Keratinocyte (primary cell): ENCODE measurements at regions not wholly inside any gene's neighbourhood (a gene's known extent, or its start where the extent isn't known, plus 50 kb on each side); places are given as distances from the start of the nearest gene placed in this dataset.

Experiments used
- DNase-seq: peaks from one replicate; pipeline ENCODE4 v3.0.0-alpha.2; 2011; ENCODE audit warnings: low read depth, missing footprints, low spot score
- FAIRE-seq: peaks from 2 replicates; lab custom pipeline; 2011; peaks lifted over from hg19 to GRCh38; lab: Jason Lieb, UNC
- H2AFZ ChIP-seq: 2 replicates; pipeline ENCODE4 v1.6.0; 2012; ENCODE audit warnings: low read length, control low read depth, inconsistent platforms; ENCODE audit not compliant: control insufficient read depth
- H3K27ac ChIP-seq: 2 replicates; pipeline ENCODE4 v1.5.1; 2011; ENCODE audit warnings: low read length; ENCODE audit not compliant: control insufficient read depth, insufficient read depth
- H3K27me3 ChIP-seq: 3 replicates; pipeline ENCODE4 v1.6.0; 2011; ENCODE audit warnings: low read length; ENCODE audit not compliant: control insufficient read depth, insufficient read depth; ENCODE audit errors: extremely low read depth
- H3K36me3 ChIP-seq, 2 experiments: 2 replicates in 1 of 2; 3 replicates in 1 of 2; pipeline ENCODE4 v1.5.1; 2011; ENCODE audit warnings: low read length in 2 of 2, mild to moderate bottlenecking in 1 of 2; ENCODE audit not compliant: control insufficient read depth in 2 of 2, insufficient read depth in 2 of 2; ENCODE audit errors: extremely low read depth in 1 of 2
- H3K4me1 ChIP-seq: 3 replicates; pipeline ENCODE4 v1.5.1; 2011; ENCODE audit warnings: low read length; ENCODE audit not compliant: control insufficient read depth, insufficient read depth; ENCODE audit errors: extremely low read depth
- H3K4me2 ChIP-seq: 3 replicates; pipeline ENCODE4 v1.6.0; 2011; ENCODE audit warnings: low read depth, low read length; ENCODE audit not compliant: control insufficient read depth, insufficient read depth; ENCODE audit errors: extremely low read depth
- H3K4me3 ChIP-seq, 3 experiments: fragments of 200-600 bp in 1 of 3; sonication (generic) in 1 of 3; 2 replicates in 2 of 3; 3 replicates in 1 of 3; pipeline ENCODE4 v1.5.1; 2011 to 2016; ENCODE audit warnings: low read length in 3 of 3, mild to moderate bottlenecking in 3 of 3, control low read depth in 2 of 3, inconsistent platforms in 1 of 3, low read depth in 1 of 3, mixed read lengths in 1 of 3, mixed run types in 1 of 3, moderate library complexity in 1 of 3; ENCODE audit not compliant: control insufficient read depth in 2 of 3, insufficient read depth in 2 of 3; ENCODE audit errors: extremely low read depth in 1 of 3
- H3K79me2 ChIP-seq: 2 replicates; pipeline ENCODE4 v1.6.0; 2012; ENCODE audit warnings: low read length; ENCODE audit not compliant: control insufficient read depth, insufficient read depth
- H3K9ac ChIP-seq: 3 replicates; pipeline ENCODE4 v1.6.0; 2011; ENCODE audit warnings: low read length; ENCODE audit not compliant: control insufficient read depth, insufficient read depth; ENCODE audit errors: extremely low read depth
- H3K9me1 ChIP-seq: 3 replicates; pipeline ENCODE4 v1.6.0; 2011; ENCODE audit warnings: low read length; ENCODE audit not compliant: control insufficient read depth, insufficient read depth; ENCODE audit errors: extremely low read depth
- H3K9me3 ChIP-seq: 2 replicates; pipeline ENCODE4 v1.5.1; 2012; ENCODE audit warnings: low read depth, low read length; ENCODE audit not compliant: control insufficient read depth
- H4K20me1 ChIP-seq: 3 replicates; pipeline ENCODE4 v1.6.0; 2011; ENCODE audit warnings: low read length; ENCODE audit not compliant: control insufficient read depth, insufficient read depth; ENCODE audit errors: extremely low read depth
- CTCF ChIP-seq, 3 experiments: IDR thresholded peaks in 1 of 3; conservative IDR thresholded peaks in 1 of 3; optimal IDR thresholded peaks in 1 of 3; 2 replicates in 2 of 3; 3 replicates in 1 of 3; pipeline versions ENCODE3 to v1.5.1; 2011; ENCODE audit warnings: low read length in 3 of 3, mild to moderate bottlenecking in 3 of 3, moderate library complexity in 2 of 3, control low read depth in 1 of 3, inconsistent platforms in 1 of 3; ENCODE audit not compliant: insufficient read depth in 2 of 3; ENCODE audit errors: extremely low read depth in 1 of 3
- EZH2 ChIP-seq: IDR thresholded peaks from one replicate; pipeline ENCODE4 v1.6.1; 2012; ENCODE audit warnings: inconsistent platforms, mild to moderate bottlenecking, low read length, moderate library complexity
- dilution Hi-C: fragments of 300-500 bp; cut with MboI; formaldehyde crosslinking; loops from one replicate; pipeline ENCODE4 v1.7.0; 2020; ENCODE audit warnings: low sequenced_read_pairs; ENCODE audit not compliant: extremely low pct_ligation_motif_present

DNA sequence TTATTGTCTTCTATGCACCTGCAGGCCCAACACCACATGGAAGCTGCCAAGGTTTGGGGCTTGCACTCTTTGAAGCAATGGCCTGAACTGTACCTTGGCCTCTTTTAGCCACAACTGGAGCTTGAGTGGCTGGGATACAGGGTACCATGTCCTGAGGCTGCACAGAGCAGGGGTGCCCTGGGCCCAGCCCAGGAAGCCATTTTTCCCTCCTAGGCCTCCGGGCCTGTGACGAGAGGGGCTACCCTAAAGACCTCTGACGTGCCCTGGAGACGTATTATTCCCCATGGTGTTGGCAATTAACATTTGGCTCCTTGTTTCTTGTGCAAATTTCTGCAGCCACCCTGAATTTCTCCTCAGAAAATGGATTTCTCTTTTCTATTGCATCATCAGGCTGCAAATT is 519.9 kb upstream of the MAGEB18 start:
- Histone ChIP-seq H2AFZ (no peak overlapping the region), H3K4me2 (no peak overlapping the region), H3K27me3 (no peaks in the 10 kb centered on the region), H3K36me3 (no peaks in the 10 kb centered on the region), H3K9me1 (no peaks in the 10 kb centered on the region), H3K4me1 (no peaks in the 10 kb centered on the region), H3K9ac (no peak overlapping the region), H3K79me2 (no peaks in the 10 kb centered on the region), H3K4me3 (no peak overlapping the region), H3K9me3 (no peaks in the 10 kb centered on the region), H3K27ac (no peak overlapping the region), H4K20me1 (no peaks in the 10 kb centered on the region)
- TF ChIP-seq EZH2 (no peak), CTCF (optimal IDR thresholded peaks at IDR 0.05 in 1 of 3, IDR thresholded peaks at IDR 0.05 in 1 of 3, conservative IDR thresholded peaks at IDR 0.05 in 1 of 3; ENCODE audit: extremely low read depth in 1 of 3, insufficient read depth in 2 of 3, low read length in 3 of 3) (no peak)
- dilution Hi-C loops = no loop called here
- DNase-seq (no peak), FAIRE-seq (no peak)

DNA sequence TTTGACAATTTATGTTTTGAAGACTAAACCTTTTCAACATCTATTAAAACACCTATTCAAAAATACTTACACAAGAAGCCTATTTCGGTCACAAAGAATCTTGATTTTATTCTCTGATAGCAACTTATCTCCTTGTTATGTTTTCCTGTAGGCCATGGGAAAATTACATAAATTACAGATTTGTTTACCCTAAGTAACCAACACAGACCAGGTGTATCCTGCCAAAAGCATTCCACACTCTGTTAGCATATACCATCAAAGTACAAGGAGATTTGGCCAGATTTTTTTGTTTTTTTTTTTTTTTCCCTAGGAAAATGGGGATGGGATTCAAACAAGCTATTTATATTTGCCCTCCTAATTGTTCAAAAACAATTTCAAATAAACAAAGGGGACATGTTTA is 497.9 kb upstream of the MAGEB18 start:
- Histone ChIP-seq H2AFZ (no peak overlapping the region), H3K4me1 (no peaks in the 10 kb centered on the region), H3K9me1 (no peaks in the 10 kb centered on the region), H3K36me3 (no peaks in the 10 kb centered on the region), H3K27me3 (no peaks in the 10 kb centered on the region), H3K27ac (no peak overlapping the region), H3K9ac (no peak overlapping the region), H4K20me1 (no peaks in the 10 kb centered on the region), H3K4me3 (no peak overlapping the region), H3K79me2 (no peaks in the 10 kb centered on the region), H3K4me2 (no peak overlapping the region), H3K9me3 (no peaks in the 10 kb centered on the region)
- FAIRE-seq = no peak
- no peak for TF ChIP-seq EZH2
- TF ChIP-seq CTCF (optimal IDR thresholded peaks at IDR 0.05 in 1 of 3, IDR thresholded peaks at IDR 0.05 in 1 of 3, conservative IDR thresholded peaks at IDR 0.05 in 1 of 3; ENCODE audit: extremely low read depth in 1 of 3, insufficient read depth in 2 of 3, low read length in 3 of 3) = no peak
- no peak for DNase-seq
- dilution Hi-C loops = no loop called here
